ENCODE measurements at regions not wholly inside any gene's neighbourhood (a gene's known extent, or its start where the extent isn't known, plus 50 kb on each side); places are given as distances from the start of the nearest gene placed in this dataset.

DNA sequence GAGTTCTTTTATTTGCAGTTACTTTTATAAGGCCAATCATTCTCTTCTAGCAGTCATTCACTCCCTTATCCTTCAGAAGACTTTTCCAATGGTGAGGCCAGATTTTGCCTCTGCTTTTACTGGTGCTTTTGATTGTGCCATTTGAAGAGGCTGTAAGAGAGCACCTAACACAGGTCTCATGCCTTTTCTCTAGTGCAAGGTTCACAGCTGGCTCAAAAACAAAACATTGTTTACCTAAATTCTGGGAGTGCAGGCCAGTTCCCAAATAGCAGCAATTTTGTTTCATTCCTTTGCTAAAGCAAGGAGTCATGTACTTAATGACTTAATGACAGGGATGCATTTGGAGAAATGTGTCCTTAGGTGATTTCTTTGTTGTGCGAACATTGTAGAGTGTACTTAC, 192.0 kb downstream of the SYT10 start:
- Histone ChIP-seq H3K27ac (no peak overlapping the region), H3K36me3 (replicated peaks in 1 of 2) (no peaks in the 10 kb centered on the region), H3K4me3 (no peak overlapping the region), H3K27me3 (no peaks in the 10 kb centered on the region), H3K4me1 (replicated peaks in 1 of 2) (no peaks in the 10 kb centered on the region), H3K9me3 (replicated peaks in 1 of 3) (no peaks in the 10 kb centered on the region)
- DNase-seq = no peak
- 89 to 94% (median 91%) methylated on average over 1 of the region's 1 CpG for WGBS, 4 donors
- TF ChIP-seq, protein P1, sequence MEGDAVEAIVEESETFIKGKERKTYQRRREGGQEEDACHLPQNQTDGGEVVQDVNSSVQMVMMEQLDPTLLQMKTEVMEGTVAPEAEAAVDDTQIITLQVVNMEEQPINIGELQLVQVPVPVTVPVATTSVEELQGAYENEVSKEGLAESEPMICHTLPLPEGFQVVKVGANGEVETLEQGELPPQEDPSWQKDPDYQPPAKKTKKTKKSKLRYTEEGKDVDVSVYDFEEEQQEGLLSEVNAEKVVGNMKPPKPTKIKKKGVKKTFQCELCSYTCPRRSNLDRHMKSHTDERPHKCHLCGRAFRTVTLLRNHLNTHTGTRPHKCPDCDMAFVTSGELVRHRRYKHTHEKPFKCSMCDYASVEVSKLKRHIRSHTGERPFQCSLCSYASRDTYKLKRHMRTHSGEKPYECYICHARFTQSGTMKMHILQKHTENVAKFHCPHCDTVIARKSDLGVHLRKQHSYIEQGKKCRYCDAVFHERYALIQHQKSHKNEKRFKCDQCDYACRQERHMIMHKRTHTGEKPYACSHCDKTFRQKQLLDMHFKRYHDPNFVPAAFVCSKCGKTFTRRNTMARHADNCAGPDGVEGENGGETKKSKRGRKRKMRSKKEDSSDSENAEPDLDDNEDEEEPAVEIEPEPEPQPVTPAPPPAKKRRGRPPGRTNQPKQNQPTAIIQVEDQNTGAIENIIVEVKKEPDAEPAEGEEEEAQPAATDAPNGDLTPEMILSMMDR (IDR thresholded peaks at IDR 0.05) = no peak
- TF ChIP-seq POLR2A (IDR thresholded peaks at IDR 0.05) = no peak
- intact Hi-C loops (cut with DNase I) = no loop called here

DNA sequence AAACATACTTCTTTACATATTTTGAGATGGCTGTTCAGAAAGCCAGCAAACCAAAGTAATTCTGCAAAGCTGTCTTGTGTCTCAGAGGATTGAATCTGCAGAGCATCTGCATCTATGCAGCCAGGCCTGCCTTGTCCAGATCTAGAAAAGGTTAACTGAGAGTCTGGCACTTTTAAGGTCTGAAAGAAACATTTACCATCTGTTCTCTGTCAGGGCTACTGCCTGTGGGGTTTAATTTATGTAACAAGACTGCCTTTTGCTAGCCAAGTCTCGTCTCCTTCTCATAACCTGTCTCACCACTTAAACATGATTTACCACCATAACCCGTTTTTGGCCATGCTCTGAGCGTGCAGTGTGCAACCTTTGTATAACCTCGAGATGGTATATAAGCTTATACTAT, 194.2 kb downstream of the SYT10 start:
- Histone ChIP-seq H3K36me3 (replicated peaks in 1 of 2) (no peaks in the 10 kb centered on the region), H3K4me1 (replicated peaks in 1 of 2) (no peaks in the 10 kb centered on the region), H3K27ac (no peak overlapping the region), H3K27me3 (no peaks in the 10 kb centered on the region), H3K9me3 (replicated peaks in 1 of 3) (no peaks in the 10 kb centered on the region), H3K4me3 (no peak overlapping the region)
- DNase-seq = no peak
- intact Hi-C loops (cut with DNase I) = no loop called here
- 20 to 28% (median 25%) methylated on average over 4 of the region's 4 CpGs for WGBS, 4 donors
- TF ChIP-seq, protein P1 (IDR thresholded peaks at IDR 0.05) = no peak
- TF ChIP-seq POLR2A (IDR thresholded peaks at IDR 0.05) = no peak

DNA sequence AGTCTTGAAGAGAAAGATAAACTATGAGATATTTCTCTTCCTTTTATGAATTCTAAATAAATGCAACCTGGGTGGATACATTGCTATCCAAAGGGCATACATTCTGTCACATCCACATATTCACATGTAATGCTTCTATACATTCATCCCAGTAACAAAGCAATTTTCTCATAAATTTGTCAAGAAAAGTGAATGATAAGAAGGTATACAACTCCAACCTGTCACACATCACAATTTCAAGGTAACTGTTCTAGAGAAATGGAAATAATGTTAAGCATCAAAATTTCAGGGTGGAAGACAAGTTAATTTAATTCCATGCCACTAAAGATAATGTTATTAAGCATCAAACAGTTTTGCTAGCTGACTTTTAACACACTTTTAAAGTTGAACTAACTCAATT, 212.9 kb downstream of the SYT10 start:
- DNase-seq = no peak
- H3K9me3 ChIP-seq (replicated peaks in 1 of 3) = no peaks in the 10 kb centered on the region
- intact Hi-C loops (cut with DNase I) = no loop called here
- H3K27ac ChIP-seq = no peak overlapping the region
- H3K36me3 ChIP-seq (replicated peaks in 1 of 2) = no peaks in the 10 kb centered on the region
- no peak overlapping the region for H3K4me3 ChIP-seq
- no peaks in the 10 kb centered on the region for H3K27me3 ChIP-seq
- TF ChIP-seq, protein P1 (IDR thresholded peaks at IDR 0.05) = no peak
- no peak for TF ChIP-seq POLR2A (IDR thresholded peaks at IDR 0.05)
- H3K4me1 ChIP-seq (replicated peaks in 1 of 2) = no peaks in the 10 kb centered on the region

- H3K4me1 ChIP-seq (replicated peaks in 1 of 2) = no peaks in the 10 kb centered on the region
- no peak for DNase-seq
- no peak overlapping the region for H3K4me3 ChIP-seq
- no peaks in the 10 kb centered on the region for H3K36me3 ChIP-seq (replicated peaks in 1 of 2)
- TF ChIP-seq POLR2A (IDR thresholded peaks at IDR 0.05) = no peak
- TF ChIP-seq, protein P1 (IDR thresholded peaks at IDR 0.05) = no peak
- H3K27ac ChIP-seq = no peak overlapping the region
- no peaks in the 10 kb centered on the region for H3K9me3 ChIP-seq (replicated peaks in 1 of 3)
- 64 to 88% (median 78%) methylated on average over 3 of the region's 3 CpGs for whole genome bisulfite sequencing, 4 donors
- H3K27me3 ChIP-seq = no peaks in the 10 kb centered on the region
- intact Hi-C loops (cut with DNase I) = no loop called here
Observed at GRCh38 chr12:33223956-33224355, 215.7 kb downstream of the SYT10 start.

Measured in adrenal gland (tissue), 9 donors.